PFSK-1 (cell line): ENCODE measurements at regions not wholly inside any gene's neighbourhood (a gene's known extent, or its start where the extent isn't known, plus 50 kb on each side); places are given as distances from the start of the nearest gene placed in this dataset.

Experiments used
- FOXP2 ChIP-seq: optimal IDR thresholded peaks from 2 replicates; pipeline ENCODE3; 2011; ENCODE audit warnings: borderline replicate concordance, control low read depth, inconsistent platforms; ENCODE audit not compliant: insufficient read depth; ENCODE audit errors: extremely low read length, extremely low read depth
- POLR2AphosphoS5 ChIP-seq: IDR thresholded peaks from 2 replicates; pipeline ENCODE4 v1.6.1; 2012; ENCODE audit warnings: low read depth, mild to moderate bottlenecking, control low read depth, low read length, moderate library complexity
- REST ChIP-seq, 2 experiments: IDR thresholded peaks; 2 replicates each; pipeline versions ENCODE4 v1.6.1 to v1.8.0; 2011 to 2012; ENCODE audit warnings: low read depth in 2 of 2, low read length in 2 of 2, control low read depth in 1 of 2, inconsistent platforms in 1 of 2, mild to moderate bottlenecking in 1 of 2, moderate library complexity in 1 of 2; ENCODE audit not compliant: insufficient read depth in 1 of 2
- SIN3A ChIP-seq: IDR thresholded peaks from 2 replicates; pipeline ENCODE4 v1.6.1; 2012; ENCODE audit warnings: mild to moderate bottlenecking, low read length, moderate library complexity, borderline replicate concordance; ENCODE audit not compliant: insufficient read depth
- TAF1 ChIP-seq: IDR thresholded peaks from 2 replicates; pipeline ENCODE4 v1.6.1; 2012; ENCODE audit warnings: low read length, control low read depth, borderline replicate concordance; ENCODE audit not compliant: insufficient read depth

- TF ChIP-seq TAF1 (no peak), SIN3A (no peak), REST (IDR thresholded peaks at IDR 0.05; ENCODE audit: insufficient read depth in 1 of 2, low read depth in 2 of 2, low read length in 2 of 2) (no peak), FOXP2 (no peak), POLR2AphosphoS5 (no peak)
Observed at GRCh38 chr4:126969360-126970235, 663.2 kb upstream of the INTU start.

- TF ChIP-seq SIN3A (no peak), REST (IDR thresholded peaks at IDR 0.05; ENCODE audit: insufficient read depth in 1 of 2, low read depth in 2 of 2, low read length in 2 of 2) (no peak), FOXP2 (no peak), POLR2AphosphoS5 (no peak), TAF1 (no peak)
Observed at GRCh38 chr4:126973201-126973600, 659.6 kb upstream of the INTU start.

- TF ChIP-seq FOXP2 (no peak), SIN3A (no peak)
Observed at GRCh38 chr4:126976850-126977632, 655.7 kb upstream of the INTU start.

GRCh38 chr4:126986005-126986404 is 646.8 kb upstream of the INTU start:
- no peak for TF ChIP-seq REST (IDR thresholded peaks at IDR 0.05; ENCODE audit: insufficient read depth in 1 of 2, low read depth in 2 of 2, low read length in 2 of 2)
- no peak for TF ChIP-seq POLR2AphosphoS5
- TF ChIP-seq FOXP2: no peak
- no peak for TF ChIP-seq SIN3A
- no peak for TF ChIP-seq TAF1

- TF ChIP-seq SIN3A (no peak), POLR2AphosphoS5 (no peak), FOXP2 (no peak), REST (IDR thresholded peaks at IDR 0.05; ENCODE audit: insufficient read depth in 1 of 2, low read depth in 2 of 2, low read length in 2 of 2) (no peak), TAF1 (no peak)
Observed at GRCh38 chr4:126986828-126987227, 645.9 kb upstream of the INTU start.
